A549 (cell line): ENCODE measurements at regions not wholly inside any gene's neighbourhood (a gene's known extent, or its start where the extent isn't known, plus 50 kb on each side); places are given as distances from the start of the nearest gene placed in this dataset.
A peak's percentile ranks its signal among the peaks of the same experiment; 100 is the strongest.

Experiments used
- ATAC-seq, 2 experiments: fragments of 200-7000 bp in 1 of 2; fragments of >200 bp in 1 of 2; cut with Nextera tagmentation in 1 of 2; cut with Tn5 transposase in 1 of 2; 3 replicates each; pipeline versions ENCODE4 v1.8.0 to v1.9.1; 2018 to 2020; ENCODE audit warnings: mild to moderate bottlenecking in 1 of 2, moderate library complexity in 1 of 2
- CTCF ChIA-PET: fragments of 300-600 bp; sonication (Branson Sonifier 250); formaldehyde crosslinking; extraction: SDS; loops from one replicate; lab custom pipeline; 2021; ENCODE audit warnings: antibody characterized with exemption, inconsistent platforms; lab: Yijun Ruan, JAX
- POLR2A ChIA-PET: fragments of 350-600 bp; formaldehyde crosslinking; extraction: SDS; loops from one replicate; lab custom pipeline; 2021; ENCODE audit warnings: antibody characterized with exemption, inconsistent platforms; lab: Yijun Ruan, JAX
- DNase-seq, 2 experiments: peaks; one replicate each; pipeline versions ENCODE4 v3.0.0 to v3.0.0-alpha.2; 2011 to 2016; ENCODE audit warnings: low read depth in 1 of 2, low spot score in 1 of 2
- FAIRE-seq: peaks from 2 replicates; lab custom pipeline; 2011; peaks lifted over from hg19 to GRCh38; lab: Jason Lieb, UNC
- H3K27ac ChIP-seq, 2 experiments: fragments of >200 bp; sonication (Bioruptor Twin); formaldehyde crosslinking; 3 replicates each; pipeline ENCODE4 v1.5.1; 2016 to 2017
- H3K4me1 ChIP-seq: fragments of >200 bp; sonication (Bioruptor Twin); formaldehyde crosslinking; 3 replicates; pipeline ENCODE4 v1.6.1; 2016
- H3K4me2 ChIP-seq: fragments of >200 bp; sonication (Bioruptor Twin); formaldehyde crosslinking; 3 replicates; pipeline ENCODE4 v1.6.1; 2016
- H3K4me3 ChIP-seq: fragments of >200 bp; sonication (Bioruptor Twin); formaldehyde crosslinking; 3 replicates; pipeline ENCODE4 v1.5.1; 2016
- H3K9me3 ChIP-seq: fragments of >200 bp; sonication (Bioruptor Twin); formaldehyde crosslinking; 3 replicates; pipeline ENCODE4 v1.6.1; 2016
- BHLHE40 ChIP-seq: IDR thresholded peaks from 2 replicates; pipeline ENCODE4 v1.6.1; 2012; ENCODE audit warnings: low read depth, low read length, inconsistent platforms
- CBX2 ChIP-seq: fragments of 200-600 bp; sonication (generic); IDR thresholded peaks from 2 replicates; pipeline ENCODE4 v1.6.1; 2016; ENCODE audit warnings: low read depth, mild to moderate bottlenecking, borderline replicate concordance
- CBX8 ChIP-seq: fragments of 200-600 bp; sonication (generic); IDR thresholded peaks from 2 replicates; pipeline ENCODE4 v1.6.1; 2016
- CEBPB ChIP-seq, 2 experiments: fragments of >200 bp in 1 of 2; sonication (Bioruptor Twin) in 1 of 2; formaldehyde crosslinking in 1 of 2; IDR thresholded peaks; 2 replicates each; pipeline ENCODE4 v1.6.1; 2012 to 2016
- CHD2 ChIP-seq: fragments of 150-350 bp; IDR thresholded peaks from 2 replicates; pipeline ENCODE4 v1.6.1; 2014; ENCODE audit warnings: low read length; ENCODE audit not compliant: partially characterized antibody
- CTCF ChIP-seq: fragments of >200 bp; sonication (Bioruptor Twin); formaldehyde crosslinking; IDR thresholded peaks from 3 replicates; pipeline ENCODE4 v1.5.1; 2016
- EHF ChIP-seq: fragments of 250-450 bp; sonication (Bioruptor Pico); IDR thresholded peaks from 2 replicates; pipeline ENCODE4 v1.5.0; 2020; ENCODE audit warnings: mild to moderate bottlenecking
- EHMT2 ChIP-seq: fragments of 200-600 bp; sonication (generic); IDR thresholded peaks from 2 replicates; pipeline ENCODE4 v1.6.1; 2016; ENCODE audit warnings: antibody characterized with exemption, low read depth, mild to moderate bottlenecking, moderate library complexity
- ELK1 ChIP-seq: fragments of 150-350 bp; IDR thresholded peaks from 2 replicates; pipeline ENCODE4 v1.6.1; 2014; ENCODE audit warnings: low read depth, mild to moderate bottlenecking, low read length
- EP300 ChIP-seq, 2 experiments: fragments of >200 bp; sonication (Bioruptor Twin); formaldehyde crosslinking; IDR thresholded peaks; 2 replicates in 1 of 2; 3 replicates in 1 of 2; pipeline ENCODE4 v1.6.1; 2016 to 2017
- ESRRA ChIP-seq: fragments of 150-350 bp; IDR thresholded peaks from 2 replicates; pipeline ENCODE4 v1.6.1; 2014; ENCODE audit warnings: mild to moderate bottlenecking, low read length, borderline replicate concordance
- FOSB ChIP-seq: fragments of 250-450 bp; sonication (Bioruptor Pico); IDR thresholded peaks from 2 replicates; pipeline ENCODE4 v1.5.0; 2020; ENCODE audit warnings: mild to moderate bottlenecking, moderate library complexity
- FOXS1 ChIP-seq: fragments of 250-450 bp; sonication (Bioruptor Pico); IDR thresholded peaks from 2 replicates; pipeline ENCODE4 v1.5.0; 2020; ENCODE audit warnings: mild to moderate bottlenecking, moderate library complexity
- HDAC2 ChIP-seq: fragments of 200-600 bp; sonication (generic); IDR thresholded peaks from 2 replicates; pipeline ENCODE4 v1.6.1; 2016
- HES2 ChIP-seq: fragments of >200 bp; sonication (Bioruptor Twin); formaldehyde crosslinking; IDR thresholded peaks from 2 replicates; pipeline ENCODE4 v1.6.1; 2016
- HEYL ChIP-seq: fragments of 250-450 bp; sonication (Bioruptor Pico); IDR thresholded peaks from 2 replicates; pipeline ENCODE4 v1.8.0; 2021; ENCODE audit warnings: mild to moderate bottlenecking, moderate library complexity
- HOXA7 ChIP-seq: fragments of 250-450 bp; sonication (Bioruptor Pico); IDR thresholded peaks from 2 replicates; pipeline ENCODE4 v1.5.0; 2020; ENCODE audit warnings: mild to moderate bottlenecking, moderate library complexity
- JUN ChIP-seq, 2 experiments: fragments of >200 bp; sonication (Bioruptor Twin); formaldehyde crosslinking; IDR thresholded peaks; 2 replicates in 1 of 2; 3 replicates in 1 of 2; pipeline ENCODE4 v1.6.1; 2016 to 2017
- MAFK ChIP-seq: fragments of 450-650 bp; IDR thresholded peaks from 2 replicates; pipeline ENCODE4 v1.6.1; 2014; ENCODE audit not compliant: partially characterized antibody
- MYC ChIP-seq: IDR thresholded peaks from 2 replicates; pipeline ENCODE4 v1.6.1; 2012; ENCODE audit warnings: mild to moderate bottlenecking, inconsistent platforms, low read length, improper control_type of control experiment, borderline replicate concordance
- NFE2L2 ChIP-seq: fragments of 150-350 bp; conservative IDR thresholded peaks from 2 replicates; pipeline ENCODE4 v1.6.1; 2014; ENCODE audit warnings: low read length
- NPAS2 ChIP-seq: fragments of 250-450 bp; sonication (Bioruptor Pico); IDR thresholded peaks from 2 replicates; pipeline ENCODE4 v1.8.0; 2022; ENCODE audit warnings: mild to moderate bottlenecking, moderate library complexity, borderline replicate concordance
- NR3C1 ChIP-seq: fragments of >200 bp; sonication (Bioruptor Twin); formaldehyde crosslinking; IDR thresholded peaks from 3 replicates; pipeline ENCODE4 v1.6.1; 2017
- PHF8 ChIP-seq: fragments of 200-600 bp; sonication (generic); IDR thresholded peaks from 2 replicates; pipeline ENCODE4 v1.6.1; 2016; ENCODE audit warnings: low read depth, mild to moderate bottlenecking, antibody characterized with exemption, moderate library complexity, borderline replicate concordance
- POLR2A ChIP-seq: IDR thresholded peaks from 2 replicates; pipeline ENCODE4 v1.6.1; 2012; ENCODE audit warnings: mild to moderate bottlenecking, low read length
- RCOR1 ChIP-seq: fragments of 150-350 bp; IDR thresholded peaks from 2 replicates; pipeline ENCODE4 v1.6.1; 2014; ENCODE audit warnings: antibody characterized with exemption, low read length, low read depth
- RFX5 ChIP-seq: fragments of 450-650 bp; IDR thresholded peaks from 2 replicates; pipeline ENCODE4 v1.7.1; 2014; ENCODE audit warnings: antibody characterized with exemption, mild to moderate bottlenecking, moderate library complexity
- SREBF2 ChIP-seq: fragments of 450-650 bp; IDR thresholded peaks from 2 replicates; pipeline ENCODE4 v1.6.1; 2014; ENCODE audit warnings: mild to moderate bottlenecking, moderate library complexity
- TFCP2L1 ChIP-seq: fragments of 250-450 bp; sonication (Bioruptor Pico); IDR thresholded peaks from 2 replicates; pipeline ENCODE4 v1.5.0; 2021; ENCODE audit warnings: mild to moderate bottlenecking
- ZFP36 ChIP-seq: fragments of 450-650 bp; IDR thresholded peaks from 2 replicates; pipeline ENCODE4 v1.6.1; 2014; ENCODE audit warnings: borderline replicate concordance; ENCODE audit not compliant: partially characterized antibody
- ZNF302 ChIP-seq: fragments of 250-450 bp; sonication (Bioruptor Pico); IDR thresholded peaks from 2 replicates; pipeline ENCODE4 v1.9.0; 2021; ENCODE audit warnings: inconsistent platforms, mild to moderate bottlenecking, moderate library complexity
- WGBS: methylation state at CpG from one replicate; pipeline ENCODE4 v1.1.6; 2017; ENCODE audit errors: missing lambda C conversion rate; 5-methylcytosine and 5-hydroxymethylcytosine counted together
- TF ChIP-seq, protein P1 (sequence below): IDR thresholded peaks from 2 replicates; pipeline ENCODE4 v1.6.1; 2012; ENCODE audit warnings: low read depth, borderline replicate concordance
- TF ChIP-seq, protein P2 (sequence below): fragments of 250-450 bp; sonication (Bioruptor Pico); IDR thresholded peaks from 2 replicates; pipeline ENCODE4 v1.5.0; 2020; ENCODE audit warnings: low read depth, mild to moderate bottlenecking, moderate library complexity

GRCh38 chr3:8443829-8444791 lies 57.5 kb upstream of the LMCD1 start:
- peak overlapping the region; percentile 94 to 99 for H3K27ac ChIP-seq
- peak overlapping the region; percentile 93 for H3K4me2 ChIP-seq
- ATAC-seq (peak; percentile 92 to 96), DNase-seq (peak; percentile 89 to 100), FAIRE-seq (peak; percentile 98)
- ChIA-PET CTCF (interaction anchor here (0.7 to 5.5 kb wide), 13 partner anchors 10 to 182 kb away, joined by 3 to 121 read pairs (median 14); partner anchors contain the start of gene LMCD1), POLR2A (interaction anchor here (0.7 to 5.1 kb wide), 15 partner anchors 13 to 425 kb away, joined by 3 to 194 read pairs (median 4); partner anchors contain the start of gene LMCD1)
- H3K4me1 ChIP-seq = peaks cover 55% of the 10 kb centered on the region
- H3K9me3 ChIP-seq = no peaks in the 10 kb centered on the region
- H3K4me3 ChIP-seq = peak overlapping the region; percentile 40
- 3% methylated on average over 15 of the region's 15 CpGs for WGBS
- 0 out of 2 replicates have a peak, but pooled peaks have one; percentile 57 for TF ChIP-seq EHF
- TF ChIP-seq ZFP36 = no peak
- peak; percentile 95 for TF ChIP-seq TFCP2L1 (CRISPR knock-in tag)
- no peak for TF ChIP-seq BHLHE40
- TF ChIP-seq HDAC2 = no peak
- TF ChIP-seq HES2 = no peak
- TF ChIP-seq NR3C1 = no peak
- no peak for TF ChIP-seq CBX8
- TF ChIP-seq HEYL (CRISPR knock-in tag) = peak; percentile 44; the same call in 1 of the 2 replicates
- TF ChIP-seq POLR2A = peak; percentile 65
- TF ChIP-seq NPAS2 (CRISPR knock-in tag) = no peak
- TF ChIP-seq ELK1 = no peak
- peak; percentile 97 for TF ChIP-seq FOSB (CRISPR knock-in tag)
- TF ChIP-seq FOXS1 (CRISPR knock-in tag) = no peak
- TF ChIP-seq CBX2 = no peak
- TF ChIP-seq SREBF2 = no peak
- no peak for TF ChIP-seq ZNF302 (CRISPR knock-in tag)
- TF ChIP-seq CHD2 = no peak
- TF ChIP-seq, protein P1, sequence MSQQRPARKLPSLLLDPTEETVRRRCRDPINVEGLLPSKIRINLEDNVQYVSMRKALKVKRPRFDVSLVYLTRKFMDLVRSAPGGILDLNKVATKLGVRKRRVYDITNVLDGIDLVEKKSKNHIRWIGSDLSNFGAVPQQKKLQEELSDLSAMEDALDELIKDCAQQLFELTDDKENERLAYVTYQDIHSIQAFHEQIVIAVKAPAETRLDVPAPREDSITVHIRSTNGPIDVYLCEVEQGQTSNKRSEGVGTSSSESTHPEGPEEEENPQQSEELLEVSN = peak; percentile 35; the same call in 1 of the 2 replicates
- TF ChIP-seq EHMT2 = no peak
- peak; percentile 84 for TF ChIP-seq MAFK
- TF ChIP-seq RFX5 = 0 out of 2 replicates have a peak, but pooled peaks have one; percentile 67
- TF ChIP-seq, protein P2, sequence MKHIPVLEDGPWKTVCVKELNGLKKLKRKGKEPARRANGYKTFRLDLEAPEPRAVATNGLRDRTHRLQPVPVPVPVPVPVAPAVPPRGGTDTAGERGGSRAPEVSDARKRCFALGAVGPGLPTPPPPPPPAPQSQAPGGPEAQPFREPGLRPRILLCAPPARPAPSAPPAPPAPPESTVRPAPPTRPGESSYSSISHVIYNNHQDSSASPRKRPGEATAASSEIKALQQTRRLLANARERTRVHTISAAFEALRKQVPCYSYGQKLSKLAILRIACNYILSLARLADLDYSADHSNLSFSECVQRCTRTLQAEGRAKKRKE (CRISPR knock-in tag) = peak; percentile 27; the same call in 1 of the 2 replicates
- TF ChIP-seq CEBPB (IDR thresholded peaks at IDR 0.05) = peak in 1 of 2 experiments; percentile 78; a peak in 2 of 4 replicates
- TF ChIP-seq PHF8 = peak; percentile 52; the same call in 1 of the 2 replicates
- no peak for TF ChIP-seq CTCF
- peak; percentile 93 to 95 for TF ChIP-seq JUN (IDR thresholded peaks at IDR 0.05)
- no peak for TF ChIP-seq ESRRA
- TF ChIP-seq NFE2L2 = no peak
- peak; percentile 76 for TF ChIP-seq MYC
- peak; percentile 72 to 84; a peak in 3 of 5 replicates for TF ChIP-seq EP300 (IDR thresholded peaks at IDR 0.05)
- peak; percentile 92 for TF ChIP-seq HOXA7
- no peak for TF ChIP-seq RCOR1
